Suprapubic skin (tissue), 4 donors: ENCODE measurements at regions not wholly inside any gene's neighbourhood (a gene's known extent, or its start where the extent isn't known, plus 50 kb on each side); places are given as distances from the start of the nearest gene placed in this dataset.

Experiments used
- DNase-seq, 2 donors: peaks; one replicate each; pipeline ENCODE4 v3.0.0-alpha.2; 2019; ENCODE audit warnings: low spot score in 2 of 2
- H3K27ac ChIP-seq: fragments of 200-600 bp; sonication (generic); one replicate; pipeline ENCODE4 v1.5.1; 2019
- H3K27me3 ChIP-seq: fragments of 200-600 bp; sonication (generic); one replicate; pipeline ENCODE4 v1.5.1; 2019
- H3K36me3 ChIP-seq: fragments of 200-600 bp; sonication (generic); one replicate; pipeline ENCODE4 v1.5.1; 2019
- H3K4me1 ChIP-seq: fragments of 200-600 bp; sonication (generic); one replicate; pipeline ENCODE4 v1.5.1; 2019
- H3K4me3 ChIP-seq: fragments of 200-600 bp; sonication (generic); one replicate; pipeline ENCODE4 v1.5.1; 2019; ENCODE audit warnings: mild to moderate bottlenecking
- H3K9me3 ChIP-seq: fragments of 200-600 bp; sonication (generic); one replicate; pipeline ENCODE4 v1.5.1; 2019
- EP300 ChIP-seq: sonication (generic); formaldehyde crosslinking; IDR thresholded peaks from one replicate; pipeline ENCODE4 v1.6.1; 2017; ENCODE audit warnings: antibody characterized with exemption
- POLR2A ChIP-seq, 2 donors: fragments of 450-650 bp; IDR thresholded peaks; one replicate each; pipeline ENCODE4 v1.6.1; 2017; ENCODE audit warnings: antibody characterized with exemption in 2 of 2, mild to moderate bottlenecking in 2 of 2, moderate library complexity in 2 of 2
- POLR2AphosphoS5 ChIP-seq, 3 donors: sonication (generic); formaldehyde crosslinking; IDR thresholded peaks; one replicate each; pipeline ENCODE4 v1.6.1; 2017; ENCODE audit warnings: antibody characterized with exemption in 3 of 3
- WGBS: methylation state at CpG from one replicate; pipeline ENCODE4 v1.1.5; 2018; 5-methylcytosine and 5-hydroxymethylcytosine counted together
- TF ChIP-seq, protein P1 (sequence below), 2 donors: fragments of 200-600 bp in 1 of 2; fragments of 450-650 bp in 1 of 2; sonication (generic) in 1 of 2; IDR thresholded peaks; one replicate each; pipeline ENCODE4 v1.5.1; 2016 to 2019; ENCODE audit warnings: antibody characterized with exemption in 2 of 2, mild to moderate bottlenecking in 1 of 2, moderate library complexity in 1 of 2

DNA sequence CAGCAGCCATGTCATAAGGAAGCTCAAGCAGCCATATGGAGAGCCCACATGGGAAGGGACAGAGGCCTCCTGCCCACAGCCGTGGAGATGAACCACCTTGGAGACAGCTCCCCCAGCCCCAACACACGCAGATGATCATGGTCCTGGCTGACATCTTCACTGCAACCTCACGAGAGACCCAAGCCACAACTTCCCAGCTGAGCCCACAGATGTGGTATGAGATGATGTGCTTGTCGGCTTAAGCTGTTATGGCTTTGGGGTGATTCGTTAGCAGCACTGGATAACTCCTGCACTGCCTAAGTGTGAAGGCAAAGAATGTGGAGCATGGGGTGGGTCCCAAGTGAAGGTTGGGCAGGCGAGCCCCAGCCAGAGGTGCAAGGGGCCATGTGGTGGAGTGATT is 163.4 kb downstream of the ERCC6L2 start:
- no peak overlapping the region for H3K27ac ChIP-seq
- TF ChIP-seq EP300: no peak
- TF ChIP-seq POLR2A (IDR thresholded peaks at IDR 0.05): no peak
- TF ChIP-seq POLR2AphosphoS5 (IDR thresholded peaks at IDR 0.05): no peak
- TF ChIP-seq, protein P1, sequence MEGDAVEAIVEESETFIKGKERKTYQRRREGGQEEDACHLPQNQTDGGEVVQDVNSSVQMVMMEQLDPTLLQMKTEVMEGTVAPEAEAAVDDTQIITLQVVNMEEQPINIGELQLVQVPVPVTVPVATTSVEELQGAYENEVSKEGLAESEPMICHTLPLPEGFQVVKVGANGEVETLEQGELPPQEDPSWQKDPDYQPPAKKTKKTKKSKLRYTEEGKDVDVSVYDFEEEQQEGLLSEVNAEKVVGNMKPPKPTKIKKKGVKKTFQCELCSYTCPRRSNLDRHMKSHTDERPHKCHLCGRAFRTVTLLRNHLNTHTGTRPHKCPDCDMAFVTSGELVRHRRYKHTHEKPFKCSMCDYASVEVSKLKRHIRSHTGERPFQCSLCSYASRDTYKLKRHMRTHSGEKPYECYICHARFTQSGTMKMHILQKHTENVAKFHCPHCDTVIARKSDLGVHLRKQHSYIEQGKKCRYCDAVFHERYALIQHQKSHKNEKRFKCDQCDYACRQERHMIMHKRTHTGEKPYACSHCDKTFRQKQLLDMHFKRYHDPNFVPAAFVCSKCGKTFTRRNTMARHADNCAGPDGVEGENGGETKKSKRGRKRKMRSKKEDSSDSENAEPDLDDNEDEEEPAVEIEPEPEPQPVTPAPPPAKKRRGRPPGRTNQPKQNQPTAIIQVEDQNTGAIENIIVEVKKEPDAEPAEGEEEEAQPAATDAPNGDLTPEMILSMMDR (IDR thresholded peaks at IDR 0.05): no peak
- H3K36me3 ChIP-seq: no peaks in the 10 kb centered on the region
- H3K27me3 ChIP-seq: no peaks in the 10 kb centered on the region
- WGBS: 99% methylated on average over 3 of the region's 6 CpGs
- peaks cover 3% of the 10 kb centered on the region for H3K9me3 ChIP-seq
- H3K4me3 ChIP-seq: no peak overlapping the region
- DNase-seq: no peak
- H3K4me1 ChIP-seq: no peaks in the 10 kb centered on the region

DNA sequence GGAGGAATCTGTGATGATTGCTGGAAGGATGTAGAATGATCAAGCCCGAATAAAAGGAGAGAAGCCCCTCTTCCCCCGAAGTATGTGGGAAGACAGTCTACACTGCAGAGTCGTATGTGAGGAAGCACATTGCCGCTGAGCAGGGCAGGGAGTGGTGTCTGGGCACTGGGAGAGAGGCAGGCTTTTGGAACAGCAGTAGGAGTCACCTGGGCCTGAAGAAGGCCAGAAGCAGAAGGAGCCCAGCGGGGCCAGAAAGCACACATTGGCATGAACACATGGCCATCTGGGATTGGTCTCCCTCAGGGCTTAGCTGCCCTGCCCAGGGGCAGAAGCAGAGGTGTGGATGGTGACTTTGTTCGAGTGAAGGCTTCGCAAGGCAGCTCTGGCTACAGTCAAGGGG is 162.8 kb downstream of the ERCC6L2 start:
- H3K27ac ChIP-seq: no peak overlapping the region
- H3K4me3 ChIP-seq: no peak overlapping the region
- no peaks in the 10 kb centered on the region for H3K36me3 ChIP-seq
- peaks cover 3% of the 10 kb centered on the region for H3K9me3 ChIP-seq
- DNase-seq: no peak
- no peaks in the 10 kb centered on the region for H3K4me1 ChIP-seq
- no peaks in the 10 kb centered on the region for H3K27me3 ChIP-seq
- TF ChIP-seq POLR2A (IDR thresholded peaks at IDR 0.05) (no peak), EP300 (no peak), POLR2AphosphoS5 (IDR thresholded peaks at IDR 0.05) (no peak)
- 96% methylated on average over 7 of the region's 7 CpGs for WGBS

DNA sequence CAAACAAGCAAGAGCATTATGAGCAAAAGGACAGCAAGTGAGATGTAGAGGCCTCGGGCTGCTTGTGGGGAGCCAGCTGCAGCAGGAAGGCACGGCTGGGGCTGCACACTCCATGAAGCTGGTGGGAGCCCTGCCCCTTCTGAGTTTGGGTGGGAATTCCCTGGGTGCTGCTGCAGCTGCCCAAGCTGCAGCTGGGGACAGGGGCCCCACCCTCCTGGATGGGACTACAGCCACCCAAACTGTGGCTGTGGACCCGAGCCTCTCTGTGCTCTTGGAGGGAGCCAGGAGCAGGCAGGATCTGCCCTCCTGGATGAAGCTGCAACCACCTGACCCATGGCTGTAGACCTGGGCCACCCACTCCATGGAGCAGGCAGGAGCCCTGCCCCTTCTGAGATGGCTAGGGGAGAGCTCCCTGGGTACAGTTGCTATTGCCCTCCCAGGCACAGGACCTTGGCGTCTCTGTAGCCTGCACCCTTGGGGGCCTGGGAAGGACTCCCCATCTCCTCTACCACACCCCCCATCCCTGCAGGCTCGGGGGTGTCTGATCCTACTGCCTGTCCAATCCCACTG is 159.1 kb downstream of the ERCC6L2 start:
- Histone ChIP-seq H3K36me3 (no peaks in the 10 kb centered on the region), H3K9me3 (peaks cover 3% of the 10 kb centered on the region), H3K27me3 (no peaks in the 10 kb centered on the region), H3K4me3 (no peak overlapping the region), H3K27ac (no peak overlapping the region), H3K4me1 (peaks cover 9% of the 10 kb centered on the region)
- DNase-seq: no peak
- 83% methylated on average over 4 of the region's 5 CpGs for WGBS
- TF ChIP-seq EP300: no peak
- no peak for TF ChIP-seq POLR2AphosphoS5 (IDR thresholded peaks at IDR 0.05)
- TF ChIP-seq, protein P1 (IDR thresholded peaks at IDR 0.05): no peak
- no peak for TF ChIP-seq POLR2A (IDR thresholded peaks at IDR 0.05)

DNA sequence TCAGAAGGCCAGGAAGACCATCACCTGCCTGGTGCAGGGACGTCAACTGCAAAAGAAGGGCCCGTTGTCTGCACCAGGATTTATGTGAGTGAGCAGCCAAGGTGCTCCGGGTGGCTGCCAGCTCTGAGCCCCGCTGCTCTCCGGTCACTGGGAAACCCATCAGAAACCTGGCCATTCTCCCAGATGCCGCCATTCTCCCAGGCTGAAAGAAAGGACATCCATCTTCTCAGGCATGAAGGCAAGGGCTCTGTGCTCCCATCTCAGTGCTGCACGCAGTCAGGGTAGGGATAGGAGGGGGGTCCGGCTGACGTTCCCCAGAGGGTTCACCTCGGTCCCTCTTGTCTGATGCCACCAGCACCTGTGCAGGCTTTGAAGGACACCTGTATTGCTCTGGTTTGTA is 158.4 kb downstream of the ERCC6L2 start:
- Histone ChIP-seq H3K36me3 (no peaks in the 10 kb centered on the region), H3K27ac (no peak overlapping the region), H3K4me1 (peaks cover 9% of the 10 kb centered on the region), H3K4me3 (no peak overlapping the region), H3K9me3 (peaks cover 3% of the 10 kb centered on the region), H3K27me3 (no peaks in the 10 kb centered on the region)
- TF ChIP-seq POLR2AphosphoS5 (IDR thresholded peaks at IDR 0.05) (no peak), EP300 (no peak), POLR2A (IDR thresholded peaks at IDR 0.05) (no peak)
- TF ChIP-seq, protein P1 (IDR thresholded peaks at IDR 0.05): no peak
- WGBS: 86% methylated on average over 10 of the region's 10 CpGs
- no peak for DNase-seq

DNA sequence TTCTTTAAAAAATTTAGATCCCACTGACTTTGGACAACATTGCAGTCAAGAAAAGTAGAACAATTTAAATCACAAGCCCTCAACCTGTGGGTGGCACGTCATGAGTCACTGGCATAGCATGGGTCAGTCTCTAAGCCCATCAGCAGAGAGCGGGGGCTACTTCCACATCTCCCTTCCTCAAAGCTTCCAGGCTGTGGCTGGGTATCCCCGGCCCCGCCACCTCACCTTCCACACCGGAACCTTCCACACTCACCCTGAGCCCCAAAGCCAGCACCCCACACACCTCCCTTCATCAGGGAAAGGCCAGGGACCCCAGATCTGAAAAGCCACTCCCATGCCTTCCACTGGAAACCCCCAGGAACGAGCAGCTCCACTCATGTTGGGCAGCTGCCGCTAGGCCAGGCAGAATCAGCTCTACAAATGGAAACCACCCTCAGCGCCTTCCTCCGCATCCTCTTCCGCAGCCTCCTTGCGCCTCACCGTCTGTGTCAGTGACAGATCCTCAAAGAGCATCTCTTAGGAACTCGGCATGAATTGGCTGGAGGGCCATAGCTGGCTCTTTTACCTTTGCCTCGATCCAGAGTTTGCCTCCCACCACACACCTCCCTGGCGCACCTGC is 156.5 kb downstream of the ERCC6L2 start:
- Histone ChIP-seq H3K27me3 (peaks cover 11% of the 10 kb centered on the region), H3K9me3 (no peaks in the 10 kb centered on the region), H3K36me3 (no peaks in the 10 kb centered on the region), H3K4me1 (peaks cover 14% of the 10 kb centered on the region), H3K4me3 (no peak overlapping the region), H3K27ac (no peak overlapping the region)
- TF ChIP-seq, protein P1 (IDR thresholded peaks at IDR 0.05): no peak
- no peak for TF ChIP-seq POLR2A (IDR thresholded peaks at IDR 0.05)
- 84% methylated on average over 14 of the region's 15 CpGs for WGBS
- DNase-seq: no peak
